ENCODE measurements at regions not wholly inside any gene's neighbourhood (a gene's known extent, or its start where the extent isn't known, plus 50 kb on each side); places are given as distances from the start of the nearest gene placed in this dataset.
A peak's percentile ranks its signal among the peaks of the same experiment; 100 is the strongest.

DNA sequence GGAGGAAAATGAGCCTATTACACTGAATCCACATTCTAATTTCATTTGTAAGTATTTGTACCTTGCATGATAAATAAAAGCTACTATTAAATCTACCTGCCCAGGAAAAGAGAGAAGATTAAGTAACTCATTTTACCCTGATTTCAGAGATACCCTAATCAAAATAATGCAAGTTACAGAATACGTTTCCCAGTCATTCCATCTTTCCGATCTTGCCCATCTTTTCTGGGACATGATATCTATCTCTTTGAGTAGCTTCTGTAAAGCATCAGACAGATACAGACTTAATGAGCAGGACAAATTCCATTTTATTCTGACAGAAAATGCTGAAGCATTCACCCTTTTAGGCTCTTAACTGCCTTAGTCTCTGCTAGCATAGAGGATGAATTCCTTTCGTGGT lies 56.6 kb downstream of the SPRY2 start:
- DNase-seq (ENCODE audit: low read depth), result no peak

DNA sequence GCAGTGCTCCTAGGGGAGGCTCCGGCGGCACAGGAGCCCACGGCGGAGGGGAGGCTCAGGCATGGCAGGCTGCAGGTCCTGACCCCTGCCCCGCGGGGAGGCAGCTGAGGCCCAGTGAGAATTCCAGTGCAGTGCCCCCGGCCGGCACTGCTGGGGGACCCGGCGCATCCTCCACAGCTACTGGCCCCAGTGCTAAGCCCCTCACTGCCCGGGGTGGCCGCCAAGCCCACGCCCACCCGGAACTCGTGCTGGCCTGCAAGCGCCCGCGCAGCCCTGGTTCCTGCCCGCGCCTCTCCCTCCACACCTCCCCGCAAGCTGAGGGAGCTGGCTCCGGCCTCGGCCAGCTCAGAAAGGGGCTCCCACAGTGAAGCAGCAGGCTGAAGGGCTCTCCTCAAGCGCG lies 62.2 kb downstream of the SPRY2 start:
- DNase-seq (ENCODE audit: low read depth), result no peak

DNA sequence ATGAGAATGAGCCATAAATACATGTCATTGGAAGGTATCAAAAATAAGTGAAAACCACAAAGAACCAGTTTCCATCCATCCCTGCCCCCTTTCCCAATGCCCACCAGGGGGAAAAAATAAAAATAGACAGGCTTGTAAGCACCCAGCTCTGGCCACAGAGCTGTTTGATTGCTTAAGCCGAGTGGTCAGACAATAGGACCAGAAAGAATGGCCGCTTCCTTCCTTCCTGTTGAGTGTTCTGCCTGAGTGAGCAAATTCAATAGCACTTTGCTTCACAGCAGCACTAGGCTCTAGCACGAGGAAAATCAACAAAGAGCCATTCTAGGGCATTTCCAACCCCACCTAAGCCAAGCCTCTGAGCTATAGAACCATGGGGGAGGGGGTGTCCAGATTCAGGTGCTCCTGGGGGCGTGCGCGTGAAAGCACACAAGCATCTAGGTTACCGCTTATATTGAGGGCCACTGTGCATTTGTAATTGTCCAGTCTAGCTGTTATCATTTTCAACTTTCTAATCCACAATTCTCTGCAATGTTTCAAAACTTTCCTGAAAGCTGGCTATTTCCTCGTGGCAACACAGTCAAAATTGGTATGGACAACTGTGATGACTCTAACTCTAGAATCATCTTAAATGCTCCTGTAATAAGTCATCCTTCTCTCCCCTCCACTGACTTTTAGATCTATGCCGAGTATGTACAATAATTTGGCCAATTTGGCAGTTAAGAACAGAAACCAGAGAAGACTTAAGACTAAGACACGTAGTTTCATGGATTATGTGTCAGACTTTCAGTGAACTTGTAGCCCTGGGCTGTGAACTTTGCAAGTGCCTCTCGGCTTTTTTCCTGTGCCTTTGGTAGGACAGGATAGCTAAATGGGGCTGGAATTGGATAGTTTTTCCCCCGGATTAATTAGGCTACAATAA lies 64.3 kb downstream of the SPRY2 start:
- no peak for DNase-seq (ENCODE audit: low read depth)

DNA sequence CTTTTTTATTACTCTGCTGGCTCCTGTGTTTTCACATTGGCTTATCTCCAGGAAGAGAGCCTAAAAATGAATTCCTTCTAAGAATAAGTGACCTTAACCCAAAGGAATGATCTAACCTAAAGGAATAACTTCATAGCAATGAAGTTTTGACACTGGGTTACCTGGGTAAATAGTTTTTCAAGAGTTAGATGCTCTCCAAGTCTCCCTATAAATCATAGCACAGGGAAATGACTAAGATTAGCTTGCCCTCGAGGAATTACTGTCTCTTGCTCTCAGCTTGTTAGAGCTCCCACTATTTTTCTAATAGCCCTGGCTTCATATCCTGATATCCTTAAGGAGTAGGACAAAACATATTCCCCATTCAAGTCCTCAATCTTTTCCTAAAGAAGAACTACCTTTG lies 66.3 kb downstream of the SPRY2 start:
- DNase-seq (ENCODE audit: low read depth), result no peak

DNA sequence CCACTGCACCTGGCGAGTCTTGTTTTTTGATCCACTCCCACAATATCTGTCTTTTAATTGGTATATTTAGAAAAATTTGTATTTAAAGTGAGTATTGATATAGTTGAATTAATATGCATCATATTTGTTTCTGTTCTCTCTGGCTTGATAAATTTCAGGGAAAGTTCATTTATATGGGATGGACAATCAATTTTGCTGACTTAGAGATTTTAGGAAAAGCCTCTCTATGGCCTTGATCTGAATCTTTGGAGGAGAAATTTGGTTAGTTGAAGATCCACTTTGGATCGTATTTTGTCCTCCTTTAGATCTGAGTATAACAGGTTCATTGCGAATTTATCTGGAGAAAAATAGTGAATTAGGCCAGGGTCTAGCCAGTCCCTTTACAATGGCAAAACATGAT lies 67.2 kb downstream of the SPRY2 start:
- no peak for DNase-seq (ENCODE audit: low read depth)

DNA sequence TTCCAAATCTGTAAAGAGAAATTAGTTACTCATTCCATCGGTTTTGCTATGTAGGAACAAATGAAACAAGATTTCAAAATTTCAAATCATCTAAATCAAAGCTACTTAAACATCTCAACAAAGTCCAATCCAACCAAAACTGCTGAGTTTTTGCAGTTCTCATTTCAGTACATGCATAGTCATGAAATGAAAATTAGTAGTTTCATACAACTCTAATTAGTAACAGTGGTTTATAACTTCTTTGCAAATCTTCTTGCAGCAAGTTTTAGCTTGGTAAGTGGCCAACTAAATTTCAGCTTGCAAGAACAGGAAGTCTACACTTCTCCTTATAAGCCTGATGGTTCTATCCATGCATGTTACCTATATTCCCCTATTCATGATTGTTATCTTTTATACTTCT lies 75.6 kb downstream of the SPRY2 start:
- DNase-seq (ENCODE audit: low read depth), result no peak

DNA sequence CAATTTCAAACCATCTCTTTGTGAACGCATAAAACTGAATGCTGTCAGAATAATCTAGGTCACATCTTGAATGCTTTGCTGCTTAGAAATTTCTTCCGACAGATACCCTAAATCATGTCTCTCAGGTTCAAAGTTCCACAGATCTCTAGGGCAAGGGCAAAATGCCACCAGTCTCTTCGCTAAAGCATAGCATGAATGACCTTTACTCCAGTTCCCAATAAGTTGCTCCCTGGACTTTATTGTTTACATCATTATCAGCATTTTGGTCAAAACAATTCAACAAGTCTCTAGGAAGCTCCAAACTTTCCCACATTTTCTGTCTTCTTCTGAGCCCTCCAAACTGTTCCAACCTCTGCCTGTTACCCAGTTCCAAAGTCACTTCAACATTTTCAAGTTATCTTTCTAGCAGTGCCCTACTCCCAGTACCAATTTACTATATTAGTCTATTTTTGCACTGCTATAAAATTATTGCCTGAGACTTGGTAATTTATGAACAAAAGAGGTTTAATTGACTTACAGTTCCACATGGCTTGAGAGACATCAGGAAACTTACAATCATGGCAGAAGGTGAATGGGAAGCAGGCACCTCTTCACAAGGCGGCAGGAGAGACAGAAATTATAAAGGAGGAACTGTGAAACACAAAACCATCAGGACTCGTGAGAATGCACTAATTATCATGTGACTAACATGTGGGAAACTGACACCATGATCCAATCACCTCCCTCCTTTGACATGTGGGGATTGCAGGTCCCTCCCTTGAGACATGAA lies 77.0 kb downstream of the SPRY2 start:
- no peak for DNase-seq (ENCODE audit: low read depth)

DNA sequence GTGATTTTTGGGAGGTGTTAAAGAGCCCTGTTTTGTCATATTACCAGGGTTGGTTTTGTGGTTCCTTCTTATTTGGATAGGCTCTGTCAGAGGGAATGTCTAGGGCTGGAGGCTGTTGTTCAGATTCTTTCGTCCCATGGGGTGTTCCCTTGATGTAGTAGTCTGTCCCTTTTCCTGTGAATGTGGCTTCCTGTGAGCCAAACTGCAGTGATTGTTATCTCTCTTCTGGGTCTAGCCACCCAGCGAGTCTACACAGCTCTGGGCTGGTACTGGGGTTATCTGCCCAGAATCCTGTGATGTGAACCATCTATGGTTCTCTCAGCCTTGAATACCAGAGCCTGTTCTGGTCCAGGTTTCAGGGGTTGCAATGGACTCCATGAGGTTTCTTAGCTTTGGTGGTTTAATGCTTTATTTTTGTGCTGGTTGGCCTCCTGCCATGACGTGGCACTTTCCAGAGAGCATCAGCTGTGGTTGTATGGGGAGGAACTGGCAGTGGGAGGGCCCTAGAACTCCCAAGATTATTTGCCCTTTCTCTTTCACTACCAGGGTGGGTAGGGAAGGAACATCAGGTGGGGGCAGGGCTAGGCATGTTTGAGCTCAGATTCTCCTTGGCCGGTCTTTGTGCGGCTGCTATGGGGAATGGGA lies 78.8 kb downstream of the SPRY2 start:
- no peak for DNase-seq (ENCODE audit: low read depth)

DNA sequence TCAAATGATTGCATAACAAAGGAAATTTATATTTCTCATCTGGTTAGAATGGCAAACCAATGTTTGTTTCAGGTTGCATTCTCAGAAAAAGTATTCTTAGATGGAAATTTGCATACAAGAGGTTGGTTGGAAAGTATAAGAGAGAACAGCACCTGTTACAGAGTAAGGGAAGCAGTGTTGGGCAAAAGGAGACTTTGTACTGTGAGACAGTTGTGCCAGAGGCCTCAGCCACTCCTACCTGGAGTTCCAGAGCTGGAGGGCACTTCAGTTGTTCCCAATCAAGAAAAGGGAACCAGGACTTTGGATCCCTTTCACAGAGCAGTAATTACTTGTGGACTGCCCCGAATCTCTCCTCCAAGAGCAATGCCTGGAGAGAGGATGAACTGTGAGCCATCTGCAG lies 81.8 kb downstream of the SPRY2 start:
- no peak for DNase-seq (ENCODE audit: low read depth)

DNA sequence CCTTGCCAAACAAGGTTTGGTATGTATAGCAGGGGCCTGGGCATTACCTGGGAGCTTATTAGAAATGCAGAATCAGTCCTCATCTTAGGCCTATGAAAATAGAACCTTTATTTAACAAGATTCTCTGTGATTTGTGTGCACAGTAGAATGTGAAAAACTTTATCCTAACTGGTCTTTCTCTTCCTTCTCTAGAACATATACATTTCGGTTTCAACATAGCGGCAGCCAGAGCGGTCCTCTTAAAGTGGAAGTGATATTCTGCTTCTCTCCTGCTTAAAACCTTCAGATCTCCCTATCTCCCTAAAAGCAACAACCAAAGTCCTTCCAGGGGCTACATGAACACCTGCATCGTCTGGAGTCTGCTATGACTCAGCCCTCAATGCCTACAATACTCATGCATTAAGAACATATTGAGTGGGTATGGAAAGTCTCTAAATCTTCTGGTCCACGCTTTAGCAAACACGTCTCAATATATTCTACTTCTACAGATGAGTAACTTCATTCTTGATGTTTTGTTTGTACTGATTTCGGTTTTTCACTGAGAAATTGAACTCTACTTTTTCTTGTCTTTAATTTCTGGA lies 84.5 kb downstream of the SPRY2 start:
- DNase-seq (ENCODE audit: low read depth), result no peak

DNA sequence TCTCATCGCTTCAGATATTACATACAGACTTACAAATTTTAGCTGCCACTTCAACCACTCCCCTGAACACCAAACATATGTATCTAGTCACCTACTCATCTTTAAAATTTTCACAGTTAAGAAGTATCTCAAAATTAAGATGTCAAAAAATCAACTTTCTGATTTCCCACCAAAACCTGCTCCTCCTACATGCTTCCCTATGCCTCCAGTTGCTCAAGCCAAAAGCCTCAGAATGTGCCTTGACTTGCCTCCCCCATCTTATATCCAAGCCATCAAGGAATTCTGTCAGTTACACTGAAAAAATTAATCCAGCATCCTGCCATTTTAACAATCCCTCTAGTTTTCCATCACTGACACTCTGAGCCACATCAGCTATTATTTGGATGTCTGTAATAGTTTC lies 85.0 kb downstream of the SPRY2 start:
- DNase-seq (ENCODE audit: low read depth), result no peak

DNA sequence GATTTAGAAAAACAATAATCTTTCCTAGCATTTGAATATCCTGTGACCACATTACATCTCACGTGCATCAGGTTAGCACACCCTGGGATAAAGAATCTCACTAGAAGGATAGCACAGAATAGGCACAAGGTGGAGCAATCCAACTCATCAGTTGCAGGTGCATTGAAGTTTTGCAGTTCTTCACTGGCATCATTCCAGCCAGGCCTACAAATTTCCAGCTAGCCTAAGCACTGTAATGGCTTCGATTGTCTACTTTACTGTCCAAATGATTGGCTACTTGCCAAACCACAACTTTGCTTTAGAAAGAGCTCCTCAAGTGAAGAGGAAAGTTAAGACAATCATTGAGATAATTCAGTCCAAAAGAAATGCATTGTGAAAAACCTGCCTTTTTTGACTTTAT lies 89.5 kb downstream of the SPRY2 start:
- DNase-seq (ENCODE audit: low read depth), result no peak

DNA sequence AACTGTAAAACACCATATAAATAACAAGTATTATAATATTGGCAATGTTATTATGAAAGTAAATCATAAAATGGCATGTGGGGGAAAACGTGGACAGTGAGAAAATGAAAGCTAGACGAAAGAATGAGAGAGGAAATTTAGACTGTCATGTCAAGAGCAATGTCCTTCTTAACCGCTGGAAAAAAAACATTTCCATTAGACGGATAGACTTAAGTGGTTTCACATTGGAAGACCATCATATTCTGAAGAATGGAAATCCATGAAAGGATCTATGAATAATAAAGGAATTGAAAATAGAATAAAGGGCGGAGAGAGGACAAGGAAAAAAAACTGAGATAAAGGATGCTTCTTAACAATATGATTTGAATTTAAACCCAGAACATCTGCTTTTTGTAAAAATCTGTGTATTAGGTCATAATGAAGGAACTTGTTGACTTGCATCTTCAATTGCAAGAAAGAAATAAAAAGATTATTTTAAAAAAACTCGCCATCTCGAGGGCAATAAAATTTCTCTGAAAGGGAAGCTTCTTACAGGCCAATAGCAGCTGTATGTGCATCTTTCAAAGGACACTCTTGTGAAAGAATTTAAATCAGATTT lies 90.6 kb downstream of the SPRY2 start:
- DNase-seq (ENCODE audit: low read depth), result no peak

DNA sequence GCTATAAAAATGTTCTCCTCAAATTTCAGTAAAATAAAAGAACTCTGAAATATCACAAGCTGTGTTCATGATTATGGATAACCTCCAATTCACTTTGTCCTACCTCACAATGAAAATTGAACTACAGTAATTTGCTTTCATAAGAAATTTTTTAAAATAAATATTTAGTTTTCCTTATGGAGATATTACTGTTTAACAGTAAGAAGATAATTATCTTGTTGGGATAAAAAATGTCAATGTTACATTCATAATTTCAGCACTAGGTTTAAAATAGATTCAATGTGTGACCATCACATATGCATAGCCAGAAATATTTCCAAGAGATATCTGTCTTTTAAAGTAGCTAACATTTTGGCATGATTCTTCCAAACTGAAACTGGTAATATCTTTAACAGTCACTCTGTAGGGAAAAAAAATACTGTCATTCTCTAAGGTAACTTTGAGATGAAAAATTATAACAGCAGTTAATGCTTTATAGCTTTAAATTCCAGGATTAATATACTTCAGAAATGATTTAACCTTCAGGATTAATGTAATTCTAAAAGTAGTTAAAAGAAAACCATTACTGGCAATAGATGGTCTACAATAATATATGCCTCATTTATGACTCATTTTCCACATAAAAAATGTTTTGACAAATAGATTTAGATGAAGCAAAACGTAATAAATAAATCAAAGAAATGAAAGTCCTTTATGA lies 91.3 kb downstream of the SPRY2 start:
- no peak for DNase-seq (ENCODE audit: low read depth)

DNA sequence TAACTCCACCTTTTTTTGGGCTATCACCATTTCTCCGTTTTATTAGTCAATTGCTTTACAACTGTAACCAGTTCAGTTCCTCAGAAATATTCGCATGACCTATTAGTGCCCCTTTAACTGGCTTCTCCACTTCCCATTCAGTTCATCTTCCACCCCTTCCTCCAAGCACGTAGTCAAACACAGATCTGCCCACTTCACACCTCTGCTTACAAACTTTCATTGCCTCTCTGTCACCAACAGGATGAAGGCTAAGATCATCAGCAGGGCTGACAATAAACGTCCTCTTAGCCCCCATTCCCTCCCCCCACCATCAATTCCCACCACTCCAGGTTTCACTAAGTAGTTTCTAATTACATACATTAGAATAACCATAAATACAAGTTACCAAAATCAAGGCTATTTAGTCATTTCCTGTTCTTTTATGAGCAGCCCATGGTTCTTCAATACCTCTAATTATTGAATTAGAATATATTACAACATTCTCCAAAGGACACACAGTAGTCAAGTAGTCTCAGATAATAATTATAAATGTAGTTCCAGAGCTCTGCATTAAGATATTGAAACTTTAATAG lies 95.7 kb downstream of the SPRY2 start:
- no peak for DNase-seq (ENCODE audit: low read depth)

DNA sequence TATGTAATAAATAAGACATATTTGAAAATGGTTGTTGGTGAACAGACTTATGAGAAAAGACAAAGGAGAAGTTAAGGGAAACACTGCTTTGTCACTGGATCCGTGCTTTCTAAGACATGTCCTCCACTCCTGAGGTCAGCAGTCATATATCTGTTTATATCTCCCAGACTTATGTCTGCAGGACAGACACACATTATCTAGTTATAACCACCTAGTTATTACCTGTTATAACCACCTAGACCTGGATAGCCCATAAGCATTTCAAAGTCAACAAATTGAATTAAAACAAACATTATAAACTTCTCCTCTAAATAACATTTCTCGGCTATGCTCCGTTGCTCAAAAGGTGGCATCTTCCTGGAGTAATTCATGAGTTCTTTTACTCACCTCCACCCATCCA lies 96.4 kb downstream of the SPRY2 start:
- no peak for DNase-seq (ENCODE audit: low read depth)

DNA sequence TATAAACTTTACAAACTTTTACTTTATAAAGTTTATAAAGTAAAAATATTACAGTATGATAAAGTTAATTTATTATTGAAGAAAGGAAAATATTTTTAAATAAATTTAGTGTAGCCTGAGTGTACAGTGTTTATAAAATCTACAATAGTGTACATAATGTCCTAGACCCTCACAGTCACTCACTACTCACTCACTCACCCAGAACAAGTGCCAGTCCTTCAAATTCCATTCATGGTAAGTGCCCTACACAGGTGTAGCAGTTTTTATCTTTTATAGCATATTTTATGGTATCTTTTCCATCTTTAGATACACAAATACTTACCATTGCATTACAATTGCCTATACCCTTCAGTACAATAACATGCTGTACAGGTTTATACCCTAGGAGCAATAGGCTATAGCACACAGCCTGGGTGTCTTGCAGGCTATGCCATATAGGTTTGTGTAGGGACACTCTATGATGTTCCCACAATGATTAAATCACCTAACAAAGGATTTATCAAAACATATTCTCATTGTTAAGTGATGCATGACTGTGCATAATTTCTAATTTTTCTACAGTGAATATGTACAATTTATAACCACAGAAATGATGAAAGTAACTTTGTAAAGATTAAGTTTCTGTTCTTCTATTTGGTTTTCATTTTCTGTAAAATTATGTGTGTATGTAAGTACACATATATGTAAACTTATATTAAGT lies 98.0 kb downstream of the SPRY2 start:
- no peak for DNase-seq (ENCODE audit: low read depth)

DNA sequence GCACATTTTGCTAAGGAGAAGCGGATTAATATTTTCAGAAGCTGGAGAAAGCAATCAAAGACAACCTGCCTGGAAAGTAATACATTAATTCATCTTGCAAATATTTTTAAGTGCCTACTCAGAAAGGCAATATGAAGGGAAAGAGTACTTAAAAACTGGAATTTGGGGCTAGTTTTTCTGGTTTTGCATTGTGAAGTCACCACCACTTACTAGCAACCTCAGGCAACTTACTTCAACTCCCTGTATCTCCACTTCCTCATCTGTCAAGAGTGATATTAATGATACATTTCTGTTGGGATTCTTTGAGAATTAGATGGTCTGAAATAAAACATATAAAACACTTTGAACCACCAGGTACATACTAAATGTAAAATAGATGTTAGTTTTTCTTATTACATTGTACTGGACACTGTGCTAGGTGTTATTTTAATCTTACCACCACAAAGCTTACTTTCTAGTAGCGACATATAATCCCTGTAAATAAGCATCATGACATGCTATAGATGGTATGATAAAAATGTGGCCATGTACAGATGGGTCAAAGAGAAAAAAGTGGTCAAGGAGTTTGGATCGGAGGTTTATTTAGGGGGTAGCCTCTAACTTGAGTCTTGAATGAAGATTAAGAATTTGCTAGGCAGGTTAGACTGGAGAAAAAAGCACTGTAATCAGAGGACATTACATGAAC lies 101.2 kb downstream of the SPRY2 start:
- no peak for DNase-seq (ENCODE audit: low read depth)

DNA sequence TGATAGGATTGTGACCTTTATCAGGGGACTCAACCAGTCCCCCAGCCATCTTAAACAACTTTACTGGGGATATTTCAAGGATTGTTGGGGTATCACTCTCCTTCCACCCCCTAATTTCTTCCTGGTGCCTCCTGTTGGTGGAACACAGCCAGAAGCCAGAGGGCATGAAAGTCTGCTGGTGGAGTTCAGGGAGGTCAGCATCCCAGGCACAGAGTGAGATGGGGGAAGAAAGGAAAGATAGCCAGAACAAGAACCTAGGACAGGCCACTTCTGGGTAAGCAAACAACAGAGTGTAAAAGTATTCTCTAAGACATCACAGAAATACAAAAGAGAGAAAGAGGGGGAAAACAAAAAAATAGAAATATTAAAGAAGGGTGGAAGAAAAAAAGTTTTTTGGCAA lies 101.8 kb downstream of the SPRY2 start:
- no peak for DNase-seq (ENCODE audit: low read depth)

DNA sequence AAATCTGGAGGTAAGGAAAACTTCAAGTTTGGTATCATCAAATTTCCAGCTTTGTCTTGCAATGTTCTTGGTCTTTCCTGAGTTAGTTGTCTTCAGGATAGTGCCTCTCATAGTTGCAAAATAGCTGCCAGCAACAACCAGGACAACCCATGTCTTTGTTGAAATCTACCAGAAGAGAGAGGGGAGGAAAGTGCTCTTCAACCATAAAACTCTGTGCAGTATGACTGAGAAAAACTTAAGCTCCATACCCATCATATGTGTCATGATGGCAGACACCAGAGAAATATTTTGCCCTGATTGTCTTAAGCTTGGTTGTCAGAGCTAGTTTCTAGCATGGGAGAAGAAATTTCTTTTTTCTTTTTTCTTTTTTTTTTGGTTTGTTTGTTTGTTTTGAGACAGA lies 103.3 kb downstream of the SPRY2 start:
- DNase-seq (ENCODE audit: low read depth), result peak; percentile 22

Measured in GM04504 (cell line).